GM19035 (cell line): ENCODE measurements at regions not wholly inside any gene's neighbourhood (a gene's known extent, or its start where the extent isn't known, plus 50 kb on each side); places are given as distances from the start of the nearest gene placed in this dataset.
"Not testable (repeated sequence)": the region's sequence is repeated elsewhere in the genome, so short reads cannot be mapped to it uniquely, and the experiment has no call there.

ENCODE experiments used
- ATAC-seq: cut with Tn5 transposase; IDR thresholded peaks from one replicate; pipeline ENCODE4 v1.9.1; 2021; ENCODE audit not compliant: unreplicated experiment

GRCh38 chr12:46574847-46575246 lies 202.3 kb upstream of the SLC38A2 start:
- ATAC-seq: no peak

- ATAC-seq: no peak
Observed at GRCh38 chr12:46573347-46573658, 200.7 kb upstream of the SLC38A2 start.

GRCh38 chr12:46572644-46573346 lies 200.2 kb upstream of the SLC38A2 start:
- no peak for ATAC-seq

GRCh38 chr12:46571608-46572007 lies 199.0 kb upstream of the SLC38A2 start:
- ATAC-seq: no peak

- ATAC-seq: no peak
Observed at GRCh38 chr12:46569826-46570439, 197.4 kb upstream of the SLC38A2 start.

GRCh38 chr12:46567667-46568066 lies 195.1 kb upstream of the SLC38A2 start:
- ATAC-seq: no peak

- no peak for ATAC-seq
Observed at GRCh38 chr12:46562625-46563225, 190.2 kb upstream of the SLC38A2 start.

- not testable (repeated sequence) for ATAC-seq
Observed at GRCh38 chr12:46561769-46562624, 189.4 kb upstream of the SLC38A2 start.

GRCh38 chr12:46560874-46561273 lies 188.3 kb upstream of the SLC38A2 start:
- ATAC-seq: no peak

GRCh38 chr12:46560089-46560488 lies 187.5 kb upstream of the SLC38A2 start:
- no peak for ATAC-seq

- no peak for ATAC-seq
Observed at GRCh38 chr12:46559311-46559710, 186.7 kb upstream of the SLC38A2 start.

- no peak for ATAC-seq
Observed at GRCh38 chr12:46558677-46559076, 186.1 kb upstream of the SLC38A2 start.

GRCh38 chr12:46557539-46558373 lies 185.2 kb upstream of the SLC38A2 start:
- no peak for ATAC-seq

GRCh38 chr12:46556819-46557524 lies 184.4 kb upstream of the SLC38A2 start:
- ATAC-seq: no peak

- ATAC-seq: no peak
Observed at GRCh38 chr12:46556105-46556559, 183.6 kb upstream of the SLC38A2 start.

- no peak for ATAC-seq
Observed at GRCh38 chr12:46555406-46555852, 182.9 kb upstream of the SLC38A2 start.

GRCh38 chr12:46554460-46554859 lies 181.9 kb upstream of the SLC38A2 start:
- ATAC-seq: no peak

GRCh38 chr12:46553911-46554310 lies 181.3 kb upstream of the SLC38A2 start:
- ATAC-seq: no peak

GRCh38 chr12:46553266-46553665 lies 180.7 kb upstream of the SLC38A2 start:
- no peak for ATAC-seq
